ENCODE measurements at regions not wholly inside any gene's neighbourhood (a gene's known extent, or its start where the extent isn't known, plus 50 kb on each side); places are given as distances from the start of the nearest gene placed in this dataset.
A peak's percentile ranks its signal among the peaks of the same experiment; 100 is the strongest.

DNA sequence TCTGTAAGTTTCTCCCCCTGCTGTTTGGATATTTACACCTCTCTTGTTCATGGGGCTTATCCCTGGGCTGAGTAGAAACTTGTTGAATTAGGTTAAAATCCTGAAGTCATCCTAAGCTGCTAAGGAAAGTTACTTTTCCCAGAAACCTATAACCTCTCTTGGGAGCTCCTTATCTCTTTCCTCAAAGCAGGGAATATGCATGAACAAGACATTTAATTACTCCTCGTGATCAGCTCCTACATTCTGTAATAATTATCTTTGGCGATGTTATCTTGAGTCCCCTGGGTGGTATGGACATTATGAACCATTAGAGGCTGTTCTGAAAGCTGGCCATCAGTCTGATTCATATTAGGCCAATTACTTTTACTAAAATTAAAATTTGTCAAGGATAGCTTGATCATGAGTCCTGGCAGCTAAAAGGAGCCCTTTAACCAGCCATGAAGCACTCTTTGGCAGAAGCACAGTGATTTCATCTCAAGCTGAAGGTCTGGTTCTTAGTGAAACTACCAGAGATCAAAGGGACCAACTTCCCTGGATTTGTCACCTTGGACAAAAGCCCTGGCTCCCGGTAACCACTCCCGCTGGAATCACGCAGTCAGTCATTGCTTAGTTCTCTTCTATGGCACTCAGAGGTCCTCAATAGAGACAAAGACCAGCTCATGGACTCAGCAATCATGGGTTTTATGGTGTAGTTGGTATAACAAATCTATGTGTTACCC, 811.8 kb downstream of the UQCRFS1 start (continued):
- TF ChIP-seq ZBTB49 (tag by site-specific recombination; IDR thresholded peaks at IDR 0.05; ENCODE audit: low read depth) (no peak), ZNF280D (tag by site-specific recombination; IDR thresholded peaks at IDR 0.05) (no peak), ZNF146 (tag by site-specific recombination; IDR thresholded peaks at IDR 0.05) (no peak; the same call in 1 of the 2 replicates), ZNF175 (tag by site-specific recombination; IDR thresholded peaks at IDR 0.05) (no peak), ZNF549 (tag by site-specific recombination; IDR thresholded peaks at IDR 0.05) (no peak), PRDM1 (tag by site-specific recombination; IDR thresholded peaks at IDR 0.05) (no peak), AEBP2 (tag by site-specific recombination; IDR thresholded peaks at IDR 0.05; ENCODE audit: borderline replicate concordance) (no peak), ZBTB8A (tag by site-specific recombination; IDR thresholded peaks at IDR 0.05) (0 out of 2 replicates have a peak, but pooled peaks have one; percentile 30), ZNF585B (tag by site-specific recombination; IDR thresholded peaks at IDR 0.05) (no peak), SALL2 (tag by site-specific recombination; IDR thresholded peaks at IDR 0.05; ENCODE audit: borderline replicate concordance) (no peak), ZNF768 (tag by site-specific recombination; IDR thresholded peaks at IDR 0.05) (no peak), TRIM28 (IDR thresholded peaks at IDR 0.05; ENCODE audit: borderline replicate concordance, low read length) (0 out of 2 replicates have a peak, but pooled peaks have one; percentile 18), TCF7L2 (IDR thresholded peaks at IDR 0.05; ENCODE audit: borderline replicate concordance, low read depth, low read length) (peak; percentile 67; the same call in 1 of the 2 replicates), ZNF324 (tag by site-specific recombination; IDR thresholded peaks at IDR 0.05) (no peak), ZBTB1 (tag by site-specific recombination; IDR thresholded peaks at IDR 0.05) (peak; percentile 96), ZNF596 (tag by site-specific recombination; IDR thresholded peaks at IDR 0.05) (peak; percentile 39; the same call in 1 of the 2 replicates), PATZ1 (tag by site-specific recombination; IDR thresholded peaks at IDR 0.05) (peak; percentile 56; the same call in 1 of the 2 replicates), CTCF (tag by site-specific recombination; IDR thresholded peaks at IDR 0.05) (no peak), SETDB1 (IDR thresholded peaks at IDR 0.05; ENCODE audit: insufficient read length, low read length) (no peak), OSR2 (tag by site-specific recombination; IDR thresholded peaks at IDR 0.05) (peak; percentile 91)
- TF ChIP-seq, protein P1, sequence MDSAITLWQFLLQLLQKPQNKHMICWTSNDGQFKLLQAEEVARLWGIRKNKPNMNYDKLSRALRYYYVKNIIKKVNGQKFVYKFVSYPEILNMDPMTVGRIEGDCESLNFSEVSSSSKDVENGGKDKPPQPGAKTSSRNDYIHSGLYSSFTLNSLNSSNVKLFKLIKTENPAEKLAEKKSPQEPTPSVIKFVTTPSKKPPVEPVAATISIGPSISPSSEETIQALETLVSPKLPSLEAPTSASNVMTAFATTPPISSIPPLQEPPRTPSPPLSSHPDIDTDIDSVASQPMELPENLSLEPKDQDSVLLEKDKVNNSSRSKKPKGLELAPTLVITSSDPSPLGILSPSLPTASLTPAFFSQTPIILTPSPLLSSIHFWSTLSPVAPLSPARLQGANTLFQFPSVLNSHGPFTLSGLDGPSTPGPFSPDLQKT (IDR thresholded peaks at IDR 0.05; ENCODE audit: borderline replicate concordance, low read depth, low read length), result no peak
- TF ChIP-seq, protein P2, sequence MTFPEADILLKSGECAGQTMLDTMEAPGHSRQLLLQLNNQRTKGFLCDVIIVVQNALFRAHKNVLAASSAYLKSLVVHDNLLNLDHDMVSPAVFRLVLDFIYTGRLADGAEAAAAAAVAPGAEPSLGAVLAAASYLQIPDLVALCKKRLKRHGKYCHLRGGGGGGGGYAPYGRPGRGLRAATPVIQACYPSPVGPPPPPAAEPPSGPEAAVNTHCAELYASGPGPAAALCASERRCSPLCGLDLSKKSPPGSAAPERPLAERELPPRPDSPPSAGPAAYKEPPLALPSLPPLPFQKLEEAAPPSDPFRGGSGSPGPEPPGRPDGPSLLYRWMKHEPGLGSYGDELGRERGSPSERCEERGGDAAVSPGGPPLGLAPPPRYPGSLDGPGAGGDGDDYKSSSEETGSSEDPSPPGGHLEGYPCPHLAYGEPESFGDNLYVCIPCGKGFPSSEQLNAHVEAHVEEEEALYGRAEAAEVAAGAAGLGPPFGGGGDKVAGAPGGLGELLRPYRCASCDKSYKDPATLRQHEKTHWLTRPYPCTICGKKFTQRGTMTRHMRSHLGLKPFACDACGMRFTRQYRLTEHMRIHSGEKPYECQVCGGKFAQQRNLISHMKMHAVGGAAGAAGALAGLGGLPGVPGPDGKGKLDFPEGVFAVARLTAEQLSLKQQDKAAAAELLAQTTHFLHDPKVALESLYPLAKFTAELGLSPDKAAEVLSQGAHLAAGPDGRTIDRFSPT (tag by site-specific recombination; IDR thresholded peaks at IDR 0.05), result peak; percentile 72; the same call in 1 of the 2 replicates
